ENCODE measurements at regions not wholly inside any gene's neighbourhood (a gene's known extent, or its start where the extent isn't known, plus 50 kb on each side); places are given as distances from the start of the nearest gene placed in this dataset.

GRCh38 chr6:56755040-56755439 lies 112.4 kb upstream of the DST start:
- Histone ChIP-seq H3K36me3 (ENCODE audit: control insufficient read depth in 2 of 2, insufficient read depth in 2 of 2, low read length in 2 of 2) (no peaks in the 10 kb centered on the region), H3K4me3 (ENCODE audit: low read length in 2 of 2) (no peak overlapping the region), H3K4me1 (ENCODE audit: control insufficient read depth in 2 of 2, insufficient read depth in 2 of 2, low read length in 2 of 2) (peaks cover 8 to 9% of the 10 kb centered on the region in 2 donors), H3K9me3 (ENCODE audit: control insufficient read depth in 2 of 2, low read length in 2 of 2) (no peaks in the 10 kb centered on the region), H3K27me3 (ENCODE audit: control insufficient read depth in 2 of 2, insufficient read depth in 2 of 2, low read length in 2 of 2) (no peaks in the 10 kb centered on the region), H3K27ac (ENCODE audit: low read depth in 2 of 2, low read length in 2 of 2) (no peak overlapping the region), H3K9ac (ENCODE audit: low read depth in 1 of 2, low read length in 2 of 2) (no peak overlapping the region)

GRCh38 chr6:56753811-56754210 lies 111.1 kb upstream of the DST start:
- H3K27ac ChIP-seq (ENCODE audit: low read depth in 2 of 2, low read length in 2 of 2): no peak overlapping the region
- H3K4me3 ChIP-seq (ENCODE audit: low read length in 2 of 2): no peak overlapping the region
- no peaks in the 10 kb centered on the region for H3K36me3 ChIP-seq (ENCODE audit: control insufficient read depth in 2 of 2, insufficient read depth in 2 of 2, low read length in 2 of 2)
- H3K27me3 ChIP-seq (ENCODE audit: control insufficient read depth in 2 of 2, insufficient read depth in 2 of 2, low read length in 2 of 2): no peaks in the 10 kb centered on the region
- peaks cover 9 to 16% of the 10 kb centered on the region in 2 donors for H3K4me1 ChIP-seq (ENCODE audit: control insufficient read depth in 2 of 2, insufficient read depth in 2 of 2, low read length in 2 of 2)
- H3K9me3 ChIP-seq (ENCODE audit: control insufficient read depth in 2 of 2, low read length in 2 of 2): no peaks in the 10 kb centered on the region
- H3K9ac ChIP-seq (ENCODE audit: low read depth in 1 of 2, low read length in 2 of 2): no peak overlapping the region

GRCh38 chr6:56752534-56752933 lies 109.8 kb upstream of the DST start:
- no peaks in the 10 kb centered on the region for H3K9me3 ChIP-seq (ENCODE audit: control insufficient read depth in 2 of 2, low read length in 2 of 2)
- H3K9ac ChIP-seq (ENCODE audit: low read depth in 1 of 2, low read length in 2 of 2): no peak overlapping the region
- H3K4me1 ChIP-seq (ENCODE audit: control insufficient read depth in 2 of 2, insufficient read depth in 2 of 2, low read length in 2 of 2): peaks cover 9 to 16% of the 10 kb centered on the region in 2 donors
- H3K27me3 ChIP-seq (ENCODE audit: control insufficient read depth in 2 of 2, insufficient read depth in 2 of 2, low read length in 2 of 2): no peaks in the 10 kb centered on the region
- H3K27ac ChIP-seq (ENCODE audit: low read depth in 2 of 2, low read length in 2 of 2): no peak overlapping the region
- no peak overlapping the region for H3K4me3 ChIP-seq (ENCODE audit: low read length in 2 of 2)
- no peaks in the 10 kb centered on the region for H3K36me3 ChIP-seq (ENCODE audit: control insufficient read depth in 2 of 2, insufficient read depth in 2 of 2, low read length in 2 of 2)

- H3K36me3 ChIP-seq (ENCODE audit: control insufficient read depth in 2 of 2, insufficient read depth in 2 of 2, low read length in 2 of 2): no peaks in the 10 kb centered on the region
- H3K27me3 ChIP-seq (ENCODE audit: control insufficient read depth in 2 of 2, insufficient read depth in 2 of 2, low read length in 2 of 2): no peaks in the 10 kb centered on the region
- H3K4me1 ChIP-seq (ENCODE audit: control insufficient read depth in 2 of 2, insufficient read depth in 2 of 2, low read length in 2 of 2): peaks cover 9 to 16% of the 10 kb centered on the region in 2 donors
- no peak overlapping the region for H3K27ac ChIP-seq (ENCODE audit: low read depth in 2 of 2, low read length in 2 of 2)
- H3K9ac ChIP-seq (ENCODE audit: low read depth in 1 of 2, low read length in 2 of 2): no peak overlapping the region
- H3K9me3 ChIP-seq (ENCODE audit: control insufficient read depth in 2 of 2, low read length in 2 of 2): no peaks in the 10 kb centered on the region
- no peak overlapping the region for H3K4me3 ChIP-seq (ENCODE audit: low read length in 2 of 2)
Observed at GRCh38 chr6:56752009-56752408, 109.3 kb upstream of the DST start.

GRCh38 chr6:56751604-56752003 lies 108.9 kb upstream of the DST start:
- peaks cover 9 to 16% of the 10 kb centered on the region in 2 donors for H3K4me1 ChIP-seq (ENCODE audit: control insufficient read depth in 2 of 2, insufficient read depth in 2 of 2, low read length in 2 of 2)
- H3K27ac ChIP-seq (ENCODE audit: low read depth in 2 of 2, low read length in 2 of 2): no peak overlapping the region
- no peak overlapping the region for H3K4me3 ChIP-seq (ENCODE audit: low read length in 2 of 2)

GRCh38 chr6:56750686-56751085 lies 108.0 kb upstream of the DST start:
- Histone ChIP-seq H3K36me3 (ENCODE audit: control insufficient read depth in 2 of 2, insufficient read depth in 2 of 2, low read length in 2 of 2) (no peaks in the 10 kb centered on the region), H3K4me3 (ENCODE audit: low read length in 2 of 2) (no peak overlapping the region), H3K27me3 (ENCODE audit: control insufficient read depth in 2 of 2, insufficient read depth in 2 of 2, low read length in 2 of 2) (no peaks in the 10 kb centered on the region), H3K9ac (ENCODE audit: low read depth in 1 of 2, low read length in 2 of 2) (no peak overlapping the region), H3K9me3 (ENCODE audit: control insufficient read depth in 2 of 2, low read length in 2 of 2) (no peaks in the 10 kb centered on the region), H3K27ac (ENCODE audit: low read depth in 2 of 2, low read length in 2 of 2) (no peak overlapping the region), H3K4me1 (ENCODE audit: control insufficient read depth in 2 of 2, insufficient read depth in 2 of 2, low read length in 2 of 2) (peaks cover 0 to 9% of the 10 kb centered on the region in 2 donors)

More at GRCh38 chr6:56751604-56752003, 108.9 kb upstream of the DST start:
- H3K27me3 ChIP-seq (ENCODE audit: control insufficient read depth in 2 of 2, insufficient read depth in 2 of 2, low read length in 2 of 2): no peaks in the 10 kb centered on the region
- H3K9me3 ChIP-seq (ENCODE audit: control insufficient read depth in 2 of 2, low read length in 2 of 2): no peaks in the 10 kb centered on the region
- no peak overlapping the region for H3K9ac ChIP-seq (ENCODE audit: low read depth in 1 of 2, low read length in 2 of 2)
- H3K36me3 ChIP-seq (ENCODE audit: control insufficient read depth in 2 of 2, insufficient read depth in 2 of 2, low read length in 2 of 2): no peaks in the 10 kb centered on the region

GRCh38 chr6:56749632-56750151 lies 107.0 kb upstream of the DST start:
- Histone ChIP-seq H3K36me3 (ENCODE audit: control insufficient read depth in 2 of 2, insufficient read depth in 2 of 2, low read length in 2 of 2) (no peaks in the 10 kb centered on the region), H3K4me3 (ENCODE audit: low read length in 2 of 2) (no peak overlapping the region), H3K27ac (ENCODE audit: low read depth in 2 of 2, low read length in 2 of 2) (no peak overlapping the region), H3K27me3 (ENCODE audit: control insufficient read depth in 2 of 2, insufficient read depth in 2 of 2, low read length in 2 of 2) (no peaks in the 10 kb centered on the region), H3K9ac (ENCODE audit: low read depth in 1 of 2, low read length in 2 of 2) (no peak overlapping the region), H3K4me1 (ENCODE audit: control insufficient read depth in 2 of 2, insufficient read depth in 2 of 2, low read length in 2 of 2) (peaks cover 0 to 9% of the 10 kb centered on the region in 2 donors), H3K9me3 (ENCODE audit: control insufficient read depth in 2 of 2, low read length in 2 of 2) (no peaks in the 10 kb centered on the region)

- Histone ChIP-seq H3K4me3 (ENCODE audit: low read length in 2 of 2) (no peak overlapping the region), H3K4me1 (ENCODE audit: control insufficient read depth in 2 of 2, insufficient read depth in 2 of 2, low read length in 2 of 2) (peaks cover 0 to 15% of the 10 kb centered on the region in 2 donors), H3K9ac (ENCODE audit: low read depth in 1 of 2, low read length in 2 of 2) (no peak overlapping the region), H3K27ac (ENCODE audit: low read depth in 2 of 2, low read length in 2 of 2) (no peak overlapping the region), H3K27me3 (ENCODE audit: control insufficient read depth in 2 of 2, insufficient read depth in 2 of 2, low read length in 2 of 2) (no peaks in the 10 kb centered on the region), H3K9me3 (ENCODE audit: control insufficient read depth in 2 of 2, low read length in 2 of 2) (no peaks in the 10 kb centered on the region), H3K36me3 (ENCODE audit: control insufficient read depth in 2 of 2, insufficient read depth in 2 of 2, low read length in 2 of 2) (no peaks in the 10 kb centered on the region)
Observed at GRCh38 chr6:56746767-56747504, 104.2 kb upstream of the DST start.

GRCh38 chr6:56745971-56746370 lies 103.3 kb upstream of the DST start:
- Histone ChIP-seq H3K27me3 (ENCODE audit: control insufficient read depth in 2 of 2, insufficient read depth in 2 of 2, low read length in 2 of 2) (no peaks in the 10 kb centered on the region), H3K9ac (ENCODE audit: low read depth in 1 of 2, low read length in 2 of 2) (no peak overlapping the region), H3K4me3 (ENCODE audit: low read length in 2 of 2) (no peak overlapping the region), H3K27ac (ENCODE audit: low read depth in 2 of 2, low read length in 2 of 2) (no peak overlapping the region), H3K9me3 (ENCODE audit: control insufficient read depth in 2 of 2, low read length in 2 of 2) (no peaks in the 10 kb centered on the region), H3K4me1 (ENCODE audit: control insufficient read depth in 2 of 2, insufficient read depth in 2 of 2, low read length in 2 of 2) (peaks cover 0 to 15% of the 10 kb centered on the region in 2 donors), H3K36me3 (ENCODE audit: control insufficient read depth in 2 of 2, insufficient read depth in 2 of 2, low read length in 2 of 2) (no peaks in the 10 kb centered on the region)

- no peaks in the 10 kb centered on the region for H3K36me3 ChIP-seq (ENCODE audit: control insufficient read depth in 2 of 2, insufficient read depth in 2 of 2, low read length in 2 of 2)
- H3K9ac ChIP-seq (ENCODE audit: low read depth in 1 of 2, low read length in 2 of 2): no peak overlapping the region
- no peak overlapping the region for H3K4me3 ChIP-seq (ENCODE audit: low read length in 2 of 2)
- no peaks in the 10 kb centered on the region for H3K27me3 ChIP-seq (ENCODE audit: control insufficient read depth in 2 of 2, insufficient read depth in 2 of 2, low read length in 2 of 2)
- H3K9me3 ChIP-seq (ENCODE audit: control insufficient read depth in 2 of 2, low read length in 2 of 2): no peaks in the 10 kb centered on the region
- peaks cover 5 to 14% of the 10 kb centered on the region in 2 donors for H3K4me1 ChIP-seq (ENCODE audit: control insufficient read depth in 2 of 2, insufficient read depth in 2 of 2, low read length in 2 of 2)
- no peak overlapping the region for H3K27ac ChIP-seq (ENCODE audit: low read depth in 2 of 2, low read length in 2 of 2)
Observed at GRCh38 chr6:56745081-56745480, 102.4 kb upstream of the DST start.
